ENCODE measurements at regions not wholly inside any gene's neighbourhood (a gene's known extent, or its start where the extent isn't known, plus 50 kb on each side); places are given as distances from the start of the nearest gene placed in this dataset.

DNA sequence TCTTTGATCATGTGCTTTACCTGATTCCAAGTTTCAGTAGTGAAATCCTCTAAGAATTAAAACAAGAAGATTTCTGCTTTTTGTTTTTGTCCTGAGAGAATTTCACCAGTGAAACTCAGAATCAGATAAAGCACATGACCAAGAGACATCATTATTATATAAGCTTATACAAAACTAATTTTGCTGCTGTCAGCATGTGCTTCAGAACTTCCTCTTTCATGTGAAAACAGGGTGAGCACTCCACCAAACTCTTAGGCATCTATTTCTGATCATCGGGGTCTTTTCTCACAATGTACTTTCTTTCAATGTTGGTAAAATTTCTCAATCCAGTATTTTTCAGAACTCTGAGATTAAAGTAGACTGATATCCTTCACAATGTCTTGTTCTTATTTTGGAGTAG lies 152.1 kb downstream of the SLC39A8 start:
- TF ChIP-seq CTCF (conservative IDR thresholded peaks at IDR 0.05 in 1 of 2, IDR thresholded peaks at IDR 0.05 in 1 of 2; ENCODE audit: low read depth in 1 of 2, low read length in 2 of 2) (no peak), EZH2 (IDR thresholded peaks at IDR 0.05; ENCODE audit: low read length, missing control alignments) (no peak)
